ENCODE measurements at regions not wholly inside any gene's neighbourhood (a gene's known extent, or its start where the extent isn't known, plus 50 kb on each side); places are given as distances from the start of the nearest gene placed in this dataset.
"Not testable (repeated sequence)": the region's sequence is repeated elsewhere in the genome, so short reads cannot be mapped to it uniquely, and the experiment has no call there.

DNA sequence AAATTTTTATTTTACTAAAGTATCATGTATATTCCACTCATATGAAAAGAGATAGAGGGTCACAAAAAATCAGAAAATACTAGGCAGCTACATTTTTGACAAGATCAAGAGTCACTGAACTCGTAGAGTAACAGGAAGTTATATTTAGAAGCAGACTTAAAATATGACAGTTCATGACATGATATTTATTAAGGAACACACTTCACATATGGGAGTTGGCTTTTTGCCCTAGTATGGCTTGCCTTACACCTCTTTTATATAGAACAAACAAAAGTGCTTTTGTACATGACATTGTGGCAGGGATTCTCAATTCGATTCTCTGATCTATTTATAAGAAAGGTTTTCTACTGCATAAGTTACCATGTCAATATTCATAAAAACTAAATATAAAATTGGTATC lies 80.1 kb upstream of the GBE1 start:
- TF ChIP-seq, protein P1, sequence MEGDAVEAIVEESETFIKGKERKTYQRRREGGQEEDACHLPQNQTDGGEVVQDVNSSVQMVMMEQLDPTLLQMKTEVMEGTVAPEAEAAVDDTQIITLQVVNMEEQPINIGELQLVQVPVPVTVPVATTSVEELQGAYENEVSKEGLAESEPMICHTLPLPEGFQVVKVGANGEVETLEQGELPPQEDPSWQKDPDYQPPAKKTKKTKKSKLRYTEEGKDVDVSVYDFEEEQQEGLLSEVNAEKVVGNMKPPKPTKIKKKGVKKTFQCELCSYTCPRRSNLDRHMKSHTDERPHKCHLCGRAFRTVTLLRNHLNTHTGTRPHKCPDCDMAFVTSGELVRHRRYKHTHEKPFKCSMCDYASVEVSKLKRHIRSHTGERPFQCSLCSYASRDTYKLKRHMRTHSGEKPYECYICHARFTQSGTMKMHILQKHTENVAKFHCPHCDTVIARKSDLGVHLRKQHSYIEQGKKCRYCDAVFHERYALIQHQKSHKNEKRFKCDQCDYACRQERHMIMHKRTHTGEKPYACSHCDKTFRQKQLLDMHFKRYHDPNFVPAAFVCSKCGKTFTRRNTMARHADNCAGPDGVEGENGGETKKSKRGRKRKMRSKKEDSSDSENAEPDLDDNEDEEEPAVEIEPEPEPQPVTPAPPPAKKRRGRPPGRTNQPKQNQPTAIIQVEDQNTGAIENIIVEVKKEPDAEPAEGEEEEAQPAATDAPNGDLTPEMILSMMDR (IDR thresholded peaks at IDR 0.05; ENCODE audit: control insufficient read depth, extremely low read depth, insufficient read depth): no peak
- H3K4me3 ChIP-seq (ENCODE audit: low read depth, low read length): no peak overlapping the region
- no peak for DNase-seq (ENCODE audit: low read depth)

DNA sequence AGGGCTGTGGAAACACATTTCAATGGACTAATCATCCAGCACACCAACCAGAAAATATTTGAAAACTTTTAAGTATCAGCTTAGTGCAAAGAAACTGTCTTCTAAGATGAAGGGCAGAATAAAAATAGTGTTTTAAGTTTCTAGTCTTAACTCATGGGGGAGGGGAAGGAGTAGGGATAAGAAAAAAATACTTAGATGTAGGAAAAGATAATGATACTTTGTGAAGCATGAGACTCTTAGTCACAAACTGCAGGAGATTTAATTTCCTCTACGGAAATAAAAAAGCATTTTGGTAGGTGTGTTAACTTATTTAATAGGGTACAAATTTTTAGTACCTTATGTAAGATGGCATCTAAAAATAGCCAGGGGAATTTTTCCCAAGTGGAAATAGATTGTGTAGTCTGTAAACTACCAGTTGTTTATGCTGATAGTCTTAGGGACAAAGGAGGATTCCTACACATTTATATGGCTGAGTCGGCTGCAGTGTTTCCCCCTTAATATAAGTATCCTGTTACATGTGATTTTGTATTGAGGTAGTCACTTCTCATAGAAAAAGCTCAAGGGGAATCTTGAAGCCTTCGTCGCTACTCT lies 78.2 kb upstream of the GBE1 start:
- TF ChIP-seq, protein P1 (IDR thresholded peaks at IDR 0.05; ENCODE audit: control insufficient read depth, extremely low read depth, insufficient read depth): no peak
- no peak for DNase-seq (ENCODE audit: low read depth)
- no peak overlapping the region for H3K4me3 ChIP-seq (ENCODE audit: low read depth, low read length)

DNA sequence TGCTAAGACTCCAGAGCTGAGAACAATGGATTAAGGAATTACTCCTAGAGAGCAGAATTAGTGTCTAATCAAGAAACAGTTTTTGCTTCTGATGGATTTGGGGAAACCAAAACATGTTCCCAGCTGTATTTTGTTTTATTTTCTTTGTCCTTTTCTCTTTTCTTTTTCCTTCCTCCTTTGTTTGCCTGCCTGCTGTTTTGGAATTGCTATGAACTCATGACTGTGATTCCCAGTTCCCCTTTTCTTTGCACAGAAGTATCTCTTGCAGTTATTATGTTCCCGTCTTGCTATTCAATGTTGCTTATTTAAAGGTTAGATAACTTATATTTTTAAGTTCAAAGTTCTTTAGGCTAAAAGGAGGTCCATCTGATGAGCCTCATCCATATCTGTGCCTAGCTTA lies 77.0 kb upstream of the GBE1 start:
- TF ChIP-seq, protein P1 (IDR thresholded peaks at IDR 0.05; ENCODE audit: control insufficient read depth, extremely low read depth, insufficient read depth): no peak
- no peak overlapping the region for H3K4me3 ChIP-seq (ENCODE audit: low read depth, low read length)
- no peak for DNase-seq (ENCODE audit: low read depth)

DNA sequence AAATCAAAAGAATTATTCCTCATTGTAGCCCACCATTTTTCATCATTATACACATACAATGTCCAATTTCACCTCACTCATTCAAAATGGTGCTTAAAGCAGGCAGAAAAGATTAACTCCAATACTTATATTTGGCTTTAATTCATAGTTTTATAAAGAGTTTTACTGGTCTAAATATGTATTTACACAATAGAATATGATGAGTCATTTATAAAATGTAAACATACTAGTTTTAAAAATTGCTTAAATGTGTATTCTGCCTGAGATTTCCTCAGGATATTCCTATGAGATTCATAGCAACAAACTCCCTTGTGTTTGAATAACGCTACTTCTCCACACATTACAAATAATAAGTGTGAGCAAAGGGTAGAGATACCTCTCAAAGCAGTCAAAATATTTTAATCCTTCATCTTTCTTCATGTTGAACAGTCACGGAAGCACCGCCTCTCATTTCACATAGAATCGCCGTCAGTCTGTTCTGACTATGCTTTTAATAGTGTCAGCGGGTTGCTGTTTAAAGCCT lies 75.7 kb upstream of the GBE1 start:
- no peak overlapping the region for H3K4me3 ChIP-seq (ENCODE audit: low read depth, low read length)
- no peak for DNase-seq (ENCODE audit: low read depth)
- TF ChIP-seq, protein P1 (IDR thresholded peaks at IDR 0.05; ENCODE audit: control insufficient read depth, extremely low read depth, insufficient read depth): no peak

DNA sequence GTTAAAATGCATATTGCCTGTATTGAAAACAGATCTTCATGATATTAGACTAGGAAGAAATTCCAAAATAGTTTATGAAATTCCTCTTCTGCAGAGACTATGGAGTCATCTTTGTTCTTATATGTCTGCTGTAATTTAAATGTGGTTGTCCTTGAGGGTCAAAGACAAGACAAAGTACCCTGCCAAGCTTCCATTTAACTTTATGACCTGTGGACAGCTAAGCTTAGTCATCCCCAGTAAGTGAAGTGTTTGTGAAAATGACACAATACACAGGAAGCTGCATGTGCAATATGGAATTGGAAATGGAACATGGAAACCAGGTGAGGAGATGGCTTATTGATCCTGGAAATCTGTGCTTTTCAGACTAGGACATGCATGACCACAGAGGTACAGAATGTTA lies 68.5 kb upstream of the GBE1 start:
- no peak overlapping the region for H3K4me3 ChIP-seq (ENCODE audit: low read depth, low read length)
- DNase-seq (ENCODE audit: low read depth): no peak
- TF ChIP-seq, protein P1 (IDR thresholded peaks at IDR 0.05; ENCODE audit: control insufficient read depth, extremely low read depth, insufficient read depth): no peak

DNA sequence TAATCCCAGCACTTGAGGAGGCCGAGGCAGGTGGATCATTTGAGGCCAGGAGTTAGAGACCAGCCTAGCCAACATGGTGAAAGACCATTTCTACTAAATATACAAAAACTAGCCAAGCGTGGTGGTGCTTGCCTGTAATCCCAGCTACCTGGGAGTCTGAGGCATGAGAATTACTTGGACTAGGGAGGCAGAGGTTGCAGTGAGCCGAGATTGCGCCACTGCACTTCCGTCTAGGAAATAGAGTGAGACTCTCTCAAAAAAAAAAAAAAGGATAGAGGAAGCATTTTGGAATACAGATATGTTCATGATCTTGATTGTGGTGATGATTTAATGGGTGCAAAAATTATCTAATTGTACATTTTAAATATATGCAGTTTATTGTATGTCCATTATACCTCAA lies 67.8 kb upstream of the GBE1 start:
- H3K4me3 ChIP-seq (ENCODE audit: low read depth, low read length): not testable (repeated sequence)

DNA sequence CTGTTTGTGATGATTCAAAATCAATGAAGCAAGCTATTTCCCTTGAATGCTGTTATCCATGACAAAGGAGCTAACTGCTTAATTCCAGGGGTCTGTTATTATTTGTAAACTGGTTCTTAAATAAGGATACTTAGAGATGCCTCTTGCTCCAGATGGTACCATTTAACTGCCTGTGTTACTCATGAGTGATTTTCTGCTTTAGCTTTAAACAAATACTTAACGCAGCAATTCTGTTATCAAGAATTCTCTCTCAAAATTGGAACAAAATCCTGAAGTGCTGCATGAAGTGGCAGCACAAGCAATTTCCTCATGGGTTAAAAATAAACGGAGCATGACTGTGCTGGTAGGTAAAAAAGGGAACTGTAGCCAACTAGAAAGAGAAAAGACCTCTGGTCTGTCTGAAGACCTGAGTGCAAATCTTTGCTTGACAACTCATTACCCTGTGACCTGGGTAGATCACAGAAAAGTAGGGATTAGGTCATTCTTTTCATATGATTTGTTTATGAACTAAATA lies 62.5 kb upstream of the GBE1 start:
- TF ChIP-seq, protein P1 (IDR thresholded peaks at IDR 0.05; ENCODE audit: control insufficient read depth, extremely low read depth, insufficient read depth): no peak
- H3K4me3 ChIP-seq (ENCODE audit: low read depth, low read length): no peak overlapping the region
- DNase-seq (ENCODE audit: low read depth): no peak

More for the DNA sequence above, 67.8 kb upstream of the GBE1 start:
- not testable (repeated sequence) for DNase-seq (ENCODE audit: low read depth)
